GM19328 (cell line): ENCODE measurements at regions not wholly inside any gene's neighbourhood (a gene's known extent, or its start where the extent isn't known, plus 50 kb on each side); places are given as distances from the start of the nearest gene placed in this dataset.
"Not testable (repeated sequence)": the region's sequence is repeated elsewhere in the genome, so short reads cannot be mapped to it uniquely, and the experiment has no call there.

Experiments
- ATAC-seq: cut with Tn5 transposase; IDR thresholded peaks from one replicate; pipeline ENCODE4 v1.9.1; 2021; ENCODE audit warnings: mild to moderate bottlenecking, moderate library complexity; ENCODE audit not compliant: unreplicated experiment

- no peak for ATAC-seq
These were observed 446.4 kb upstream of the PTGER4 start for GRCh38 chr5:40233268-40233667.

DNA sequence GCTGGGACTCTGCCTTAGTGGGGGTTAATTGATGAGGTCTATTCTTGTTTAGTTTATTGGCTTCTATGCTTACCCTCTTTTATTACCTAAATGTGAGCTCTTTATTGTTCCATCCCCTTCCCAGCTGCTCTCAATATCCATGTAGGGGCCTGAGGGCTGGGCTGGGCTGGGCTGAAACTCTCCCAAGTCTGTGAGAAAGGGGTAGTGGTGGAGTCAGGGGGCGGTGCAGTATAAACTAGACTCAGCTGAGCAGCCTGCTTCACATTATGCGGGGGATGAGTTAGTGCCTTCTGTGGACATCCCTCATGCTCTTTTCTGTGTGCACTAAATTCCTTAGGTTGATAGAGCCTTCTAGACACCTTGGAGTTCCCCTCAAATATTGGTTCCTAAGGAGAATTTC is 451.8 kb upstream of the PTGER4 start:
- no peak for ATAC-seq

DNA sequence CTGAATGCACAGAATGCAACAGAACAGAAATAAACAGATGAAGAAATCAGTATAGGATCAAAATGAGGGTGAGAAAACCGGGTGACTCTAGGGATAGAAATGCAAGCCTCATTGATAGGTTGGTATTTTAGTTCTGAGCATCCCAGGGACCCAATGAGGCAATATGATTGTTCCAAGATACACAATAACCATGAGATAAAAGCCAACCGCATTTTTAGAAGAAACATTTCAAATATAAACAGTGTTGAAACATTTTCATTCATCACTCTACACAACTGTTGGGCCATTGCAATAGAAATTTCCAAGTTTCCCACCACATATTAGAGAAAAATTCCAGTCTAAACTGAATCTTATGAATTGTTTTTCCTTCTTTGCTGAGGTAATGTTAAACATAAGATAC is 452.3 kb upstream of the PTGER4 start:
- ATAC-seq = no peak

DNA sequence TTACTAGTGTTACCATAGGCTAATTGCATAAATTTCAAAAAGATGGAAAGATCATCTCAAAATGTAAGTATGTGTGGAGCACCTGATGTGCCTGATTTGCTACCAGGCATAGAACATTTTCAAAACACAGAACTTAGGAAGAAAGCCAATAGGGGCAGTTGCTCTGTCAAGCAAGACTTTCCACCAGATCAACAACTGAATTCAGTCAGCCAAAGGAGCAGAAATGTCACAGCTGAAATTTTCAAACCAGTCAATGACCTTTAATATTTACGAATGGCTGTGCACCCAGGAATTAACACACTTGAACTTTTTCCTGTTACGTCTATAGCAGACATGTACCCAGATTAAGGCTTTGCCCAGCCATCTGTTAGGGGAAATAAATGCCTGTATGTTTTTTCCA is 452.8 kb upstream of the PTGER4 start:
- no peak for ATAC-seq

DNA sequence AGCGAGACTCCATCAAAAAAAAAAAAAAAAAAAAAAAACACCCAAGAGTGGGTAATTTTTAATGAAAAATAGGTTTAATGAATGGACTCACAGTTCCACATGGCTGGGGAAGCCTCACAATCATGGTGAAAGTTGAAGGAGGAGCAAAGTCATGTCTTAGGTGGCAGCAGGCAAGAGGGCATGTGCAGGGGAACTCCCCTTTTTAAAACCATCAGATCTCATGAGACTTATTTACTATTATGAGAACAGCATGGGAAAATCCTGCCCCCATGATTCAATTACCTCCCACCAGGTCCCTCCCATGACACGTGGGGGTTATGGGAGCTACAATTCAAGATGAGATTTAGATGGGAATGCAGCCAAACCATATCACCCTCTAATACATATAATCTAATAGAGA is 454.6 kb upstream of the PTGER4 start:
- ATAC-seq = not testable (repeated sequence)

GRCh38 chr5:40224421-40224820 is 455.3 kb upstream of the PTGER4 start:
- no peak for ATAC-seq

DNA sequence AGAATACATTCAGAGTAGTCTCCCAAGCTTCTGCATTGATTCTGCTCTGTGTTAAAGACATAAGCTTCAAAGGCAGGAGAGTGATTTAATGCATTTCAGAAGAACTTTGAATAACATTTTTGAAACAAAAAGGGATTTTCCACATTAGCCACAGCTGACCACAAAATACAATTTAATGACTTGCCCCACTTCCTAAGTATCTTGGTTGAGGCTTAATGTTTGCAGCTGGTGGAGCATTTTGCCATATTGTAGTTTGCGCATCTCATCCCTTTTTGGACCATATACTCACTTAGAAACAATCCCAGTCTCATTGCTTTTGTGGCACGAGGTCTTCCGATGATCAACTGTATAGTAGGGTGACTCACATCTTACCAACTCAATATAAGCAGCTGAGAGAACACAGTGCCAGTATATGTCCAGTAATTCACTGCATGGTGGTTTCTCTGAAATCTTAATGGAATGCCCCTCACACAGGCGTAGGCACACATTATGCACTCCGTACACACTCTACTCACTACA is 455.8 kb upstream of the PTGER4 start:
- no peak for ATAC-seq

DNA sequence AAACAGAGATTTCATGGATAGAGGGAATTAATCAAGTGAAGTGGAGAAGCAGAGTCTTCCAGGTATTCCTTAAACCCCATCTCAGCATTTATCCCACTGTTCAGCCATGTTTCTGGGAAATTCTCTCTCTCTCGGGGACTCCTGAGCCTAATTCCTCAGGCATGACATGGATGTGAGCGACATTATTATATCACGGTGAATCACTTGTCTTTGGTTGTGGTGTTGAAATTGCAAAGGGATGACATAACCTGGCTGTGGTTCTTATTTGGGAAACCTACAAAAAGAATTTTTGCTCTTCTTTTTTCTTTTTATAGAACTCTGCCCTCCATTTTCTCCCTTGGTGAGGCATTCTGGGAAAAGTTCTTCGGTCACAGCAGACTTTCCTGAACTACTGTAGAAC is 457.9 kb upstream of the PTGER4 start:
- ATAC-seq = no peak

- ATAC-seq = no peak
These were observed 458.5 kb upstream of the PTGER4 start for GRCh38 chr5:40221255-40221654.

- ATAC-seq = no peak
These were observed 459.5 kb upstream of the PTGER4 start for GRCh38 chr5:40220260-40220659.

GRCh38 chr5:40217553-40217952 is 462.2 kb upstream of the PTGER4 start:
- no peak for ATAC-seq

- no peak for ATAC-seq
These were observed 469.0 kb upstream of the PTGER4 start for GRCh38 chr5:40210694-40211093.

GRCh38 chr5:40206030-40206429 is 473.7 kb upstream of the PTGER4 start:
- no peak for ATAC-seq

GRCh38 chr5:40204144-40204543 is 475.6 kb upstream of the PTGER4 start:
- ATAC-seq = no peak

DNA sequence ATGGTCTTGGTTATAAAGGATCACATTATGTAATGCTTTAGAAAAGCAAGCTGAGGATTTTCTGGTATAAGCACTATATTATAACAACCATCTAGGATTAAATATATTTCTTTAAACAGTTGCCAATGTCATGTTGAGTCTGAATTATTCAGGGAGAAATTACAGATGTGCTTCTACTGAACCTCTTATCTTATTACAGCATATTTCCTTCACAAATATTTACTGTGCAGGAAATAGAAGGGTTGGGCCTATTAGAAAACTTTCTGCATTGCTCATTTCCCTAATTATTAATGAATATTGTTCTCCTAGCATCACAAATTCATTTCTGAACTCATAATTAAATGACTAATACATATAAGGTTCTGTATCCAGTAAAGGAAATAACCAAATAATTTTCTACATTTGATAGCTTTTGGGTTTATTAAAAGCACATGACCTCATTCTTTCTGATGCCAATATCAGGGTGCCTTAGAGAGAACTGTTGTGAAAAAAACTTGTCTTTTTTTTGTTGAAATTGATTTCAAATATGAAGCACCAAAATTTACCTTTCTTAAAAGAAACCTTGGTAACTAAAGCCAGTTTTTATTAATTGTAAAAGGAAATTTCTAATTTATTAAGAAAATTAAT is 476.8 kb upstream of the PTGER4 start:
- ATAC-seq = no peak

DNA sequence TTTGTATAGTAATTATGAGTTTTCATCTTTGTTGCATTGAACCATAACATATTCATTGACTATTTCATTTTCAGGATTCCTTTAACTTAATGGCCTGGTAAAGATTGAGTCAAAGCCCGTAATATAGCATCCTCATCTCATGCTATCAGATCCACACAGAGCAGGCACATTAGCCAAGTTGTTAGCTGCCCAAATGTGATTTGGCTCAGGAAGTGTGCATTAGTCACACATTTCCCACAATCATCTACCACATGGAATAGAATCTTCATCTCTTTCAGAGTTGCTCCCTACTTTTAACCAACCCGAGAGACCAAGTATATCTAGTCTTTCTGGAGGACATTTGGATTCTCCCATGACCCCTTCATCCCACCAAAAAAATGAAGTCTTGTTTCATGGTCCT is 481.0 kb upstream of the PTGER4 start:
- no peak for ATAC-seq

GRCh38 chr5:40195574-40195973 is 484.1 kb upstream of the PTGER4 start:
- ATAC-seq = not testable (repeated sequence)

GRCh38 chr5:40191150-40191549 is 488.6 kb upstream of the PTGER4 start:
- no peak for ATAC-seq

- ATAC-seq = no peak
These were observed 507.0 kb upstream of the PTGER4 start for GRCh38 chr5:40172721-40173120.

- no peak for ATAC-seq
These were observed 507.7 kb upstream of the PTGER4 start for GRCh38 chr5:40171971-40172370.

- ATAC-seq = no peak
These were observed 512.4 kb upstream of the PTGER4 start for GRCh38 chr5:40167283-40167682.

GRCh38 chr5:40166802-40167201 is 512.9 kb upstream of the PTGER4 start:
- ATAC-seq = no peak
